SIG-M5 treated with dmso at 0.1 percent for 504 hours (cell line): ENCODE measurements at regions not wholly inside any gene's neighbourhood (a gene's known extent, or its start where the extent isn't known, plus 50 kb on each side); places are given as distances from the start of the nearest gene placed in this dataset.

Experiments used
- DNase-seq: peaks from one replicate; lab custom pipeline; 2025; ENCODE audit not compliant: unreplicated experiment; lab: John Stamatoyannopoulos, UW

DNA sequence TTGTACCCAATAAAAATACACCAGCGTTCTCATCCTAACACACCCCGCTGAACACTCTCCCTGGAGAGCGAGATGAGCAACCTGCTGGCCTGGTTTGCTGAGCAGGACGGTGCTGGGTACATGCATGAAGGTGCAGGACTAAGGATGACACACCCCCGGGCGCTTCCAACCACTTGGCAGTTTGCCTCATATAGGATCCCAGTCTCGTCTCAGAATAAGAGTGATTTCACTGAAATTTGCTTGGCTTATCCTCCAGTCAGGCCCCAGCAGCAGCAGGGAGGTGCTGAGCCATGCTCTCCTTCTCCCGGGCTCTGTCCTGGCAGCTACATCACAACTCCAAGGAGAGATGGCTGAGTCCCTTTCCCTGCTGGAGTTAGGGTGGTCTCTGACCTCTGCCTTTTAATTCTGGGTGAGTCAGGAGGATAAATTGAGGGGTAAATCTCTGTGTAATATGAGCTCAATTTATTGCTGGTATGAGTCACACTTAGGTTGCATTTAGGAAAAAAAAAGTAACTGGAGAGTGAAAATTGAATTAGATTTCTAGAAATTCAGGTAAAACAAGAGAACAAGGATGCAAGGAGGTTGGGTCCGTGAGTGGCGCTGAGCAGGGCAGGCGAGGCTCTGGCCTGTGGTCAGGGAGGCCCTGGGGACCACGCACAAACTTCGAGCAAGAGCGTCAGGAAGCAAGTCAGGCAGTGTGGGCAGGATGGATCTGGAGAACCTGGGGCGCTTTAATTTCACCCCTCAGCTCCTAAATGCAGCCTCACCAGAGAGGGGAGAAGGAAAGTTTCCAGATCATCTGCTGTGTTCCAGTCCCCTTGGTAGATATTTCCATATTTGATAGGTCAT, 974.0 kb downstream of the TBC1D22A start:
- no peak for DNase-seq

DNA sequence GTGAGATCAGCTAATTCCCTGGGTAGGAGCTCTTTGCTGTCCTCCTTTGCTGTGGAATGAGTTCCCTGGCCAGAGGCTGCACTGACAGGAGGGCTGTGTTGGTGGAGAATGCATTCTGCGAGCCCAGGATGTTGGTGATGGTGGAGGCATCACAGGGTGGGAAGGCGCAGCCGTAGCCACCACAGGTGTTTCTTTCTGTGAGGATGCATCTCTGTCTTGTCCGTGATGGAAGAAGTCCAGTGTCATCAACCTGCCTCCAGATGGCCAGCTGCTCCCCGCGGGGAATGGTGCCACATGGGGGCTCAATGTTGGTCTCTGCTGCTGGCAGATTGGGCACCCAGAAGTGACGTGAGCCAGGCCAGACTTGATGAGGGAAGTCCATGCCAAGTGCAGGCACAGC, 972.1 kb downstream of the TBC1D22A start:
- no peak for DNase-seq

DNA sequence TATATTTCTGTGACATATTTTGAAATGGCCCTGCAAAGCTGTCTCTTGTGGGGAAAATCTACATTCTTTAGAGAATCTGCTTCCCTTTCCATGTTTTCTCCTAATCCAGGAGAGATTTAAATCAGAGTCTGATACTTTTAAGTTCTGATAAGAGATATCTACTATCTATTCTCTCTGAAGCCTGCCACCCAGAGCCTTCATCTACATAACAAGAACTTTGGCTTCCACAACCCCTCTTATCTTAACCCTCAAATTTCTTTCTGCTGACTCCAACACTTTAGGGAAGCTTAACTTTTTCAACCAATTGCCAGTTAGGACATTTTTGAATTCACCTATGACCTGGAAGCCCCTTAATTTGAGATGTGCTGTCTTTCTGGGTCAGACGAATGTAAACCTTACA, 965.2 kb downstream of the TBC1D22A start:
- no peak for DNase-seq

DNA sequence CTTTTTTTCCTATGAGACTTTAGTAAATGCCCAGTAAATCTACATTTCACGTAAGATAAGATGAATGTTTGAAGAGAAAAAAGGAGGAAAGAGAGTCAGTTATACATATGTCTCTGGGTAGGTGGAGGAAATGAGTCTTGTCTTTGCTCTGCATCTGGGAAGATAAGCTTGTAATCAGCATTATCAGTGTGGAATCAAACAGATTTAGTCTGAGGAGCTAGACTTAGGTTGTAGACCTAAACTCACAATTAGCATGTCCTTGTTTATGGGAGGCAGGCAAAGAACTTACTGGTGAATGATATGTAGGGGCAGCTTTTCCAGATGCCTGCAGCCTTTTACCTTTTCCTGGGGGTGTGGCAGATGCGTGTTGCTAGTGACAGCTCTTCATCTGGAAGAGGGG, 962.3 kb downstream of the TBC1D22A start:
- no peak for DNase-seq

DNA sequence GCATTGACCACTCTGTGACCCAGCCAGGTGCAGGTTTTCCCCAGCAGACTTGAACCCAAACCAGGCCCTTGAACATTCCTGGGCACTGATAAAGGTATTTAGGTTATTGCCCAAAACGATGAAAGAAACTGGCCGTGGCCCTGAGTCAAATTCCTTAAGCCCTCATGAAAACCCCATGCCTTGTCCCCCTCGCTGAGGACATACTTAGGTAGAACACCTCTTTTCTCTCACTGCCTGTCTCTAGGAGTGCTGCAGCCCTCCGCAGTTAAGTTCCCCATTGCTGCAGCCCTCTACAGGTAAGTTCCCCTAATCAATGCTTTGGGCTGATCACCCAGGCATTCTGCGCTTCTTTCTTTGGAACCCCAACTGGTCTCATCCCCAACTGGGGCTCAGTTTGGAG, 961.6 kb downstream of the TBC1D22A start:
- no peak for DNase-seq

DNA sequence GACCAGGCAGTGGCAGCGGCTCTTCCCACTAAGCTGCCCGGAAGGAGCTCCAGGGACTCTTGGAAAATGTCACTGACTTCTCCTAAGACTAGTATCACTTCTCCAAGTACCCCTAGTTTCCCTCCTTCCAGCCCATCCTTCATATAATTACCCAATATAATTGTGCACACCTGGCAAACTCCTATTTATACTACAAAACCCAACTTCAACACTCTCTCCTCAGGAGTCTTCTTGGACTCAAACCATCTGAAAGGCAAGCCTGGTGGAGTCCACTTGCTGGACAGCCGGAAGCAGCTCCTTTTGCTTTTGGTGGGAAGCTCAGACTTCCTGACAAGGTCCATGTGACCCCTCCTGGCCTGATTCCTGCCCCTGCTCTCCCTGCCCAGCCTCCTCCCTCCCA, 955.9 kb downstream of the TBC1D22A start:
- no peak for DNase-seq

DNA sequence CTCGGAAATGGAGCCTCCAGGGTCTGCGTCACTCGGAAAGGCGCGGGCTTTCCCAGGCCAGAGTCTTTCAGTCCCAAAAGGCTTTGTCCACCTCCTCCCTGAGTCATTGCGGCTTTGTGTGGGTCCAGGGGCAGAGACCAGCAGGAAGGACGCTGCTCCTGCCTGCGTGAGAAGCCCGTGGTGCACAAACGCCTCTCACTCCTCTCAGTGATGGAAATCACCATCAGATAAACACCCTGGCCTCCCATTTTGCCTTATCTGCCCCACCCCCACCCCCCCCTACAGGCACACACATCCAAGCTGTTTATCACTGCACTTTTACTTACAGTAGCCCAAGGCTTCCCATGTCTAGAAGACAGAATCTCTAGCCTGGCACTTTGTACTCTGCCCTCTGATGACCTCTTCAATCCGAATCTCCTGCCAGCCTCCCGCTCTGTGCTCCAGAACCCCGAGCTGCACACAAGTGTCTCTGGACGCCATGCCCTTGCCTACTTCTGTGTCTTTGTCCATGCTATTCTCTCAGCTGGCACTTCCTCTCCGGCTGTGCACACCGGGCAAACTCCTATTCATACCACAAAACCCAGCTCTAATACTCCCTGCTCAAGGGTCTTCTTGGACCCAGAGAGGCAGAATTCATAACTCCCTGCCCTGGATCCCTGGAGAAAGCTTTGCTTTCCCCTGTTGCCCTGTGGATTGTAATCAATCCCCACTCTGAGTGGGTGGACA, 954.6 kb downstream of the TBC1D22A start:
- no peak for DNase-seq

DNA sequence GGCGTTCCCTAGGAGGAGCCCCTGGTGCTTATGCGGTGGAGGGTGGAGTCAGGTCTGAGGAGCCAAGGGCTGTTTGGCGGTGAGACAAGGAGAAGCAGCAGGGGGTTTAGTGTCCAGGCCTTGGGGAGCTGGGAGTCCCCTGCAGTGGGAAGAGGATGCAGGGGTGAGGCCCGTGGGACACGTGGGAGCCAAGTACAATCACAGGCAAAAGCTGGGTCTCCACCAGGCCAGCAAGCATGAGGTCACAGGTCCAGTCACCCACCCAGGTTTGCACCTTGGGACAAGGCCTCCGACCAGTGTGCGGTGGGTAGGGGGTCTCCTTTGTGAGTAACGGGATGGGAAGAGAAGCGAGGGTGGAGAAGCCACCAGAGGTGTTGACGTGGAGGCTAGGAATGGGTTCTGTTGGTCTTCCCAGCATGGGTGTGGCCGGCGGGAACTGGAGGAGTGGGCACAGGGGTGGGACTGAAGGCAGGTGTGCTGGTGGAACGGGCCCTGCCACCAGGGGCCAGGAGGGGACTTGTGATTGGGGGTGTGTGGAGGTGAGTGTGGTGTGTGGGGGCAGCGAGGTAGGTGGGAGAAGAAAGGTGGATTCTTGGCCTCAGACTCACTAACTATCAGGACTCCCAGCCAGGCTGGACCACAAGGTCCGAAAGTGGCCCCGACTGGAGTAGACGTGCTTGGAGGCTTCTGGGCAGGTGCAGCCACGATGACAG, 953.6 kb downstream of the TBC1D22A start:
- no peak for DNase-seq

DNA sequence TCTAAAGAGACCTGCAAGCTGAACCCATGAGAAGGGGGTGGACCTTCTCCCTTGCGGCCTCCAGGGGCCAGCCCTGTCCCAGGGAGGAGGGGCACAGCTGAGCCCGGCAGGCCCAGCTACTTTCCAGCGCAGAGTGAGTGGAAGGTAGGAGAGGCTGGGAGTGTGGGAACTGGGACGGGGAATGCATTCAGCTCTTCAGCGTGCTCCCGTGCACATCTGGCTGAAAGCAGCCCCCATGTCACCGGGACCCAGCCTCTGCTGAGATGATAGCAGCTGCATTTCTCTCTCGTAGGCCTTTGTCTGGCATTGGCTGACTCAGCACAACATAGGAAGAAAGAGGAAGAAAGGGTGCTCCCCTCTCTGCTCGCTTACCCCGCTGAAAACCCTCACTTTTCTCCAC, 951.5 kb downstream of the TBC1D22A start:
- no peak for DNase-seq

DNA sequence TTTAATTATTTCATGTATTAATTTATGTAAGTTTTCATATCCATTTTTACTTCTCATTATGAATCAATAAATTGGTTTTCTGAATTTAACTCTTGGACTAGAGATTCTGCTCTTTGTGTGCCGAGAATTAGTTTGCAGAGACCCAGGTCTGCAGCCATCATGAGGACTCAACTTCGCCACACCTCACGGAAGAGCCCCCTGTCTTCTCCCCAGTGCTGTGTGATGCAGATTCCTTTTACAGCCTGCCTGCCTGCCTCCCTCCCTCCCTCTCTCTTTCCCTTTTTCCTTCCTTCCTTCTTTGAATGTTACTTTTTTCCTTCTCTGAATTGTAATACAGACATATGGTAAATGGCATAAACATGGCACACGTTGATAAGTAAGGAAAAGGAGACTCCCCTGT, 947.7 kb downstream of the TBC1D22A start:
- no peak for DNase-seq

DNA sequence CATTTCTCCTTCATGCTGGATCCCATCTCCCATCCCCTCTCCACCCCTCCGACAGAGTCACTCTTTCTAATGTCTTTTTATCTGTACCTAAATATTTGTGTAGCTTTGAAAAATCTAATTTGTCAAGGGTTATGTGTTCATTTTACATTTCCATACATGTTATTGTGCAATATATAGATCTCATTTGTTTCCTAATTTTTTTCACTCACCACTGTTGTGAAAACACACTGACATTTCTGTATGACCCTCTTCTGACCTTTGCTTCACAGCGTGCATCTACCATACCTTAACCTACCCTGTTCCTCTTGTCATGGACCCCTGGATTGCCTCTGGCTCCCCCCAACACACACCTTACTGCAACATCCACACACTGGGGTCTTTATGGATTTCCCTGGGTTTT, 942.9 kb downstream of the TBC1D22A start:
- DNase-seq: no peak

DNA sequence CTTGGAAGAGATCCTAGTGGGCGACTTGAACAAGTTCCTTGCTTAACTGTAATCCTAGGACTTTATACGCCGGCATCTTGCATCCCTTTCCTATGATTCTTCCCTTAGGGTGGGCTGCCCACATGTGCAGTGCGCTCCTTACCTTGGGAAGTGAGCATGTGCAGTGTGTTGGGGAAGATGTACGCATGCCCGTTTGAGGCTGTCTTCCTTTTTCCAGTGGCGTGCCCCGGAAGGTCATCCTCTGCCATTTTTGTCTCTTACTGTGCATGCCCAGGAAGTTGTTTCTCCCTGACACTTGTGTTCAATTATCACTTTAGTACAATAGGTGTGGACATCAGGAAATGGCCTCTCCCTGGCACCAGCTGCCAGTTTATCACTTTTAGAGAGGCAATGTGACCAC, 936.5 kb downstream of the TBC1D22A start:
- DNase-seq: no peak

DNA sequence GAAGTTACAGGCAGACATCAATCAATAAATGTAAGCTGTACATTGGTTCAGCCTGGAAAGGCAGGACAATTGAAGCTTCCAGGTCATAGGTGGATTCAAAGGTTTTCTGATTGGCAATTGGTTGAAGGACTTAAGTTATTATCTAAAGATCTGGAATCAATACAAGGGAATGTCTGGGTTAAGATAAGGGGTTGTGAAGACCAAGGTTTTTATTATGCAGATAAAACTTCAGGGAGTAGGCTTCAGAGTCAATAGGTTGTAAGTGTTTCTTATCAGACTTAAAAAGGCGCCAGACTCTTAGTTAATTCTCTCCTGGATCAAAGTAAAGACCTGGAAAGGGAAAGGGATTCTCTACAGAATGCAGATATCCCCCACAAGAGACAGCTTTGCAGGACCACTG, 935.4 kb downstream of the TBC1D22A start:
- DNase-seq: no peak

DNA sequence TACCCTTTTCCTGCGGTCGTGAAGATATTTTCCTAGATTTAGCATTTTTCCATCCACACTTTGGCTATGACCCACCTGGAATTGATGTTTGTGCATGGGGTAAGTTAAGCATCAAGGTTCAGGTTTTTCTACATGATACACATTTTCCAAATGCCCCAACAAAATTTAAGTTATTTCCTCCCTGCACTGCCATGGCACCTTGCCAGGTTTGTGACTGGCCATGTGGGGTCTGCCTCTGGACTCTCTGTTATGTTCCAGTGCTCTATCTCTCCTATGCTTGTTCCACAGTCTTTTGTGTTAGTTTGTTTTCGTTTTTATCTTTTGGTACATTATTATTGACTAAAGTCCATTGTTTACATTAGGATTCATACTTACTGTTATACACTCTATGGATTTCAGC, 934.3 kb downstream of the TBC1D22A start:
- DNase-seq: no peak

DNA sequence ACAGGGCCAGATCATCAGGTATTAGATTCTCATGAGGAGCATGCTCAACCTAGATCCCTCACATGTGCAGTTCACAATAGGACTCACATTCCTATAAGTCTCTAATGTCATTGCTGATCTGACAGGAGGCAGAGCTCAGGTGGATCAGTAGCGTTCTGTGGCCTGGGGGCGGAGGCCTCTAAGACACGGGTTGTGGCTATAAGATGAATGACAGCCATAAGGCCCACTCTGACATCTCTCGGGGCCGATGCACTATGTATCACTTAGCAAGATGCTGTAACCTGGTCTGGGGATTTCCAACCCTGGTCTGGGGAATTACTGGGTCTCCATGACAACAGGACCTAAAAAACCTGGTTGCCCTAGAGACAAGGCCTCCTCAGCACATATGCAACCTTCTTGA, 932.7 kb downstream of the TBC1D22A start:
- DNase-seq: no peak

DNA sequence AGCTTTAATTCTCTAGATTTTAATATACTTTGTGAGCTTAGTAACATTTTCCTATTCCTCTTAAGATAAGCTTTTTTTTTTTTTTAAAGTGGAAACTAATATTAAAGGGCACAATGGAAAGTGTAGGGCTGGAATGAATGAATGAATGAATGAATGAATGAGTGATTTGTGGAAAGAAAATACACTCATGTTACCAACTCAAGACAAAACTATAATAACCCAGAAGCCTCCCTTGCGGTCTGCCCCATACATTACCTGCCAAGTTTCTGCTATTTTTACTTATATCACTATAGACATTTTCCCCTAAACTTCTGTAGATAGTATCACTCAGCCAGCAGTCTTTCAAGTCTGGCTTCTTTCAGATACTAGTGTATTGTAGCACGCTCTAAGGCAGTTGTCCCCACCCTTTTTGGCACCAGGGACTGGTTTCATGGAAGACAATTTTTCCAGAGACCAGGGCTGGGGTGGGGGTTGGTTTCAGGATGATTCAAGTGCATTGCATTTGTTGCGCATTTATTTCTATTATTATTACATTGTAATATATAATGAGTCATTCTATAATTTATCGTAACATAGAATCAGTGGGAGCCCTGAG, 932.2 kb downstream of the TBC1D22A start:
- no peak for DNase-seq

DNA sequence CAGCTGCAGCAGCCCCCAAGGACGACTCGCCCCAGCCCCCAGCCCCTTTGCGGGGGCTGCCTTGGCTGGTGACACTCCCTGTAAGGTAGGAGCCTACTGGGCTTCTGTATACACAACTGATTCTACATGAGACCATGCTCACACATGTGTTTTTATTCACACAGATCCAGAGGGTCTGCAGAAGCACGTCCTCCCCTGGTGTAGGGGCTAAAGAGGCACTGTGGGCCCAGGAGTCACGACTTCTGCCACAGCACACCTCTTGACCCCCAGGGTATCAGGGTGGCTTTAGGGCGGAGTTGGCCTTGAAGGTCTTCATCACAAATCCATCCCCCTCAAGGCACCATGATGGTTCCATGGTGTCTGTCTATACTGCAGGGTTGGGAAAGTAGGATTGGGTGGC, 931.2 kb downstream of the TBC1D22A start:
- DNase-seq: no peak

DNA sequence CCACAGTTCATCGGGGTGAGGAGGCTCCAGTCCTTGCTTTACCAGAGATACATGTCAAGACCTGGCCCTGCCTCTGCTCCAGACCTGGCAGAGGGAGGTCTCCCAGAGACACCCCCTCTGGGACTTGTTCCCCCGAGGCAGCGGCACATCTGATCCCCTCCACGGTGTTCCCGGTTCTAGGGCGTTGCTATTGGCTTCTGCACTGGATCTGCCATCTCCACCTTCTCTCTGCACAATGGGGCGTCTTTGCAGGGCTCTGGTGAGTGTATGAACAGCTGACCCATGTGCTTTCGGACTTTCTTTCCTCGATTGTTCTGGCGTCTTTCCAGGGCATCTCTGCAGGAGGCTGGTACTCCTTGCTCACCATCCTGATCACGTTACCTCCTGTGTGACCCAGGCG, 930.4 kb downstream of the TBC1D22A start:
- no peak for DNase-seq

DNA sequence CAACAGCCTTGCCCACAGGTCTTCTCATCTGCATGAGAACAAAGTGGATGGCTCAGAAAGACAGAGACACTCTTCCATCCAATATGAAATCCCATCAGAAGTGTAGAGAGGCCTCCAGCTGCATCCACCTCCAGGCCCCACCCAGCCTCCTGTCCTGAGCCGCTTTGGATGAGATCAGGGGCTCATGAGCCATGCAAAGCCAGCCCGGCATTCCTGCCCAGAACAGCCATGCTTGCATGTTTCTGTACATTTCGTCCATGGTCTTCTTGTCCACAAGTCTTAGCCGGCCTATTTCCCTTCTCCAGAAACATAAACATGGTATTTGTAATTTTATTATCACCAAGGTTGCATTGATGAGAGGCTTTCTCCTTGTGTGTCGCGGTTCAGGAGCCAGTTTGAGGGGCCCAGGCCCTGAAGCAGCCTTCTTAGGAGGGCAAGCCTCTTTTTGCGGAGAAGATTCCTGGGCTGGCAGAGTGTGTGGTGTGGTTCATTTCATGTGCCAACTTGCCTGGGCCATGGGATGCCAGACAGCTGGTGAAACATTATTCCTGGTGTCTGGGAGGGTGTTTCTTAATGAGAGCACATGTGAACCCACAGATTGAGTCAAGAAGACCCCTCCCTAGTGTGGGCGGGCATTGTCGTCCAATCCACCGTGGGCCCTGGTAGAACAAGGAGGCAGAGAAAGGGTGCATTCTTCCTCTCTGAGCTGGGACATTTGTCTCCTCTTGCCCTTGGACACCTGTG, 928.9 kb downstream of the TBC1D22A start:
- DNase-seq: no peak

DNA sequence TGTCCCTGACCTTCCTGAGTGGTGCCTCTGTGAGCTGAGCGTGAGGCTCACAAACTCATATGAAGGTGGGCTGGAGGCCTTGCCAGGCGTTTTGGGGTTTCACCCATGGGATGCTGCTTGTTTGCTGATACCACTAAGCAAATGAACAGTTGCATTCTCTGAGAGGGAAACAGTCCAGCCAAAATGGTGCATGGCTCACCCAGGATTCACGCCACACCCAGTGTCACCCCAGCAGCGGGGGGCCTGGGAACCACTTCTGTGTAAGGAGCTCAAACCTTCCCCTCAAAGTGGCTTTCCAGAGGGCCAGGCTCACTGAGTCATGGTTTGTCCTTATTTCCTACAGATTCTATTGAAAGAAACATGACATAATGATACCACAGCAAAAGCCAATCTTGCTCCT, 928.1 kb downstream of the TBC1D22A start:
- DNase-seq: no peak

DNA sequence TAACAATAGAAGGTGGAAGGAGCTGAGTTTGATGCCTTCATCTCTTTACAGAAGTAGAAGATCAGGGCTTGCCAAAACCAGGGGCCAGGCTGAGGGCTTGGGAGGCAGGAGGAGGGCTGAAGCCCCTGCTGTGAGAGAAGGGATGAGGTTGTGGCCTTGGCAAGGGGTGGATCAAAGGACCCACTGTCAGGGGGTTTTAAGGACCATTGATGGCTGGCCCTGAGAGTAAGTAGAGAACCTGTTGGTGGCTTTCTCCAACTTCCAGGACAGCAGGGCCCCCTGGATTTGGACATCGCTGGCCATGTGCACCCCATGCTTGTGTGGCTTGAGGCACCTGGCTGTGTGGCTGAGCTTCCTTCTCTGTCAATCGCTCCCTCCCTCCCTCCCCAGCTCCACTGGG, 927.7 kb downstream of the TBC1D22A start:
- DNase-seq: no peak
